ENCODE measurements at regions not wholly inside any gene's neighbourhood (a gene's known extent, or its start where the extent isn't known, plus 50 kb on each side); places are given as distances from the start of the nearest gene placed in this dataset.
"Not testable (repeated sequence)": the region's sequence is repeated elsewhere in the genome, so short reads cannot be mapped to it uniquely, and the experiment has no call there.

GRCh38 chrX:90765482-90765881, 669.2 kb upstream of the PABPC5 start:
- not testable (repeated sequence) for TF ChIP-seq CTCF, POLR2A (IDR thresholded peaks at IDR 0.05)
